Activated gamma-delta T cell treated with Interleukin-2 at 50 U/mL for 16 hours (primary cell): ENCODE measurements at regions not wholly inside any gene's neighbourhood (a gene's known extent, or its start where the extent isn't known, plus 50 kb on each side); places are given as distances from the start of the nearest gene placed in this dataset.
"Not testable (repeated sequence)": the region's sequence is repeated elsewhere in the genome, so short reads cannot be mapped to it uniquely, and the experiment has no call there.

Experiments used
- DNase-seq: peaks from one replicate; pipeline ENCODE4 v3.0.0-alpha.2; 2020

- no peak for DNase-seq
Measured at GRCh38 chr10:78327778-78328591, 294.3 kb downstream of the RPS24 start.

DNA sequence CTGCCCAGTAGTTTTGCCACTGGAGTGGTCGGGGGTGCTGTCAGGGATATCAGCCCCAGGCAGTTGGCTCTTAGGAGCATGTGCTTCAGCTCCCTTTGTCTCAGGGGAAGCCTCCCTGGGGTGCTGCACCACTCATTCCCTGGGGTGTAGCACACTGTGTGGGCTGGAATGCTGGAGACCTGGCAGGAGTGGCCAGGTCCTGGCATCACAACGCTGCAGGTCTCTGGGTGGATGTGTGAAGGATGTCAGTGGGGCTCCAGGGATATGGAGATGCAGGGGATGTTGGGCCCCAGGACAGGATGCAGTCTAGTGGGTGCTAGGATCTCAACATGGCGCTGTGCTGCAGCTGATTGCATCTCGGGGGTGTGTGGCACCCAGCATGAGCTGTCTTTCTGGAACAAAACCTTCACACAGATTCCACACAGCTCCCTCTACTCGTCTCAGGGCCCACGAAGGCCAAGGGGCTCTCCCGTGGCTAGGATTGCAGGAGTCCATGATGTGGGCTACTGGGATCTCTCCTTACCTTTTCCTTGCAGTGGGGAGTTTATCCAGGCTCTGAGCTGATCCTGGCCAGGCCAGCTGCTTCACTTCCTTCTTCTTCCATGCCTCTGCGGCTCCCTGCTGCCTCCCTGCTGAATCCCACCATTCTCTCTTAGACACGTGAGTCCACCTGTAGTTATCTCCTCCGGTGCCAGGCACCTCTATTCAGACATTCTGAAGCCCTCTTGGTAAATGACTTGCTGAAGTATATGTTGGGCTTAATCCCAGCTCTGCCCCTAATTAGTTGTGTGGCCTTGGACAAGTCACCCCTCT, 295.1 kb downstream of the RPS24 start:
- DNase-seq = no peak

- DNase-seq = no peak
Measured at GRCh38 chr10:78330884-78331283, 297.2 kb downstream of the RPS24 start.

DNA sequence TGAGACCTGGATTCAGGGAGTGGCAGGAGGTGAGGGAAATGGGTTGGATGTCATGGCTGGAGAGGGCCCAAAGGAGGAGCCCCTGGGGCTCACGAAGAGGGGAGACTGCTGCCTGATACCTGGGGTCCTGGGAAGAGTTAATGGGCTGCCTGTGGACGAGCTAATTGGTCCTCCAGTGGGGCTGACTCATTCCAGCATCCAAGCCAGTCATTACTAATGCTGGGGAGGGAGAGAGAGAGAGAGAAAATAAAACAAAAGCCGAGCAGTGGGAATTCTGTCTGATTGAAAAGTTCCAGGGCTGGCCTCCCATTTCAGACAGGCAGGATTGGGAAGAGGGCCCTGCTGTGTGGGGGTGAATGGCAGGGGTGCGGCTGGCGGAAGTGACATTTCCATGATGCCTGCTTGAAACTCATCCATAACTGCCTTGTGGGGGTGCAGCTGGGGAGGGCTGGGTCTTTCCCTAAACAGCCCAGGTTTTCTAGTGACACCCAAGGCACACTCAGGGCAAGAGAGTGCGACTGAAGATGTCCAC, 297.8 kb downstream of the RPS24 start:
- DNase-seq = no peak

DNA sequence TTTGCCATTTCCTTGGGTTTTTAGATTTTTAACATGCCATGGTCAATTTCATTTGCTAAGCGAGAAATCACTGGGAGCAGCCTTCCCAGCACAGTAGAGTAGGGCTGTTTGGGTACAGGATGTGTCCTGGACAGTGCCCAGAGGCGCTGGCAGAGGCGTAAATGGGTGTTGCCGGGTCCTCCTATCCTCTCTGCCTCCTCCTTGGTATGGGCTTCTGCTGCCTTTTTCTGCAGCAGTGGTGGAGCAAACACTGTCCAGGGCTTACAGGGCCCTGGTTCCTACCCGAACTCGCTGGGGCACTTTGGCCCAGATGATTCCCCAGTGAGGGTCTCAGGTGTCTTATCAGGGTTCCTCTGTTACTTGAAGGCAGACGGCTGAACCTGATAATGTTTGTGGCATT, 298.3 kb downstream of the RPS24 start:
- DNase-seq = no peak

DNA sequence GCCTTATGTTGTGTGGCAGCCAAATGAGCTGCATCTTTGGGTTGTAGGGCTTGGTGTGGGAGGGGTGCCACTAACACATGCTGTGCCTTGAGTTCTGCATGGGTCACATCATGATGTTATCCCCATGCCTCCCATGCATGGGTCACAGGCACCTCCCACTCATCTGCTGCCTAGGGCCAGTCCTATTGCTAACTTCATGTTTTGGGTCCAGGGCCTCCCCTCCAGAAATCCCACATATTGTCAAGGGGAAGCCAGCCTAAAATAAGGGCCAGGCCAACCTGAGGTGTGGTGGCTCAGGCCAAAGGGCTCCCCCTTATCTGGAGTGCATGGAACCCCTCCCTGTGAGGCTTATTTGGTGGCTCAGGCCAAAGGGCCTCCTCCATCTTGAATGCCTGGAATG, 299.0 kb downstream of the RPS24 start:
- no peak for DNase-seq

DNA sequence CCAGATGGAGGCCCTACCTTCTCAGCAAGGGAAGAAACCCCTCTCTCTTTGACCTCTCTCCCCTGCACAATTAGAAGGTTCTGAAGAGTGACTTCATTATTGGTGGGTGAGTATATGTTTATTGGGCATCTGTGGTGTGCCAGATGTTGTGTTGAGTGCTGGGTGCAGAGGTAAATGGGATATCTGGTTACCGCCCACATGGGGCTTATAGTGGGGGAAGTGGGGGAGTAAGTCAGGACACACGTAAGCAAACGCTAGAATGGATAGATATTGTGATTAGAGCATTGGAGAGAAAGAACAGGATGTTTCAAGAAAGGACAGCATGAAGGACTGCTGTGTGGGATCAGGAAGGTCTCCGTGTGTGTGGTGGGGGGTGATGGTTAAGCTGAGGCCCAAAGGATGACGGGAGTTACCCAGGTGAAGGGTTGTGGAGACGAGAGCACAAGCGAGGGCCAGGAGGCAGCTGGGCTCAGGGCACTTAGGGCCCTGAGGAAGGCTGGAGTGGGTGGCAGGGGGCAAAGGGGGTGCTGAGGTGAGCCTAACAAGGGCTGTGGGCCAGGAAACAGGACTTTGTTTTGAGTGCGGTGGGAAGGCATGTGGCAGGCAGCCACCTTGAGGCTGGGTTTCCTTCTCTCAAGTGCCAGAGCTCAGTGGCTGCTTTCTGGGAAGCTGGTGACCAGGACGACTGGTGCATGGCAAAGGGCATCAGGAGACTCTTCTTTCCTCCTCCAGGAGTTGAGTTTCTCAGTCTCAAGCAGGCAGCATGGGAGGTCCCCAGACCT, 299.9 kb downstream of the RPS24 start:
- DNase-seq = no peak

- no peak for DNase-seq
Measured at GRCh38 chr10:78335371-78335690, 301.7 kb downstream of the RPS24 start.

DNA sequence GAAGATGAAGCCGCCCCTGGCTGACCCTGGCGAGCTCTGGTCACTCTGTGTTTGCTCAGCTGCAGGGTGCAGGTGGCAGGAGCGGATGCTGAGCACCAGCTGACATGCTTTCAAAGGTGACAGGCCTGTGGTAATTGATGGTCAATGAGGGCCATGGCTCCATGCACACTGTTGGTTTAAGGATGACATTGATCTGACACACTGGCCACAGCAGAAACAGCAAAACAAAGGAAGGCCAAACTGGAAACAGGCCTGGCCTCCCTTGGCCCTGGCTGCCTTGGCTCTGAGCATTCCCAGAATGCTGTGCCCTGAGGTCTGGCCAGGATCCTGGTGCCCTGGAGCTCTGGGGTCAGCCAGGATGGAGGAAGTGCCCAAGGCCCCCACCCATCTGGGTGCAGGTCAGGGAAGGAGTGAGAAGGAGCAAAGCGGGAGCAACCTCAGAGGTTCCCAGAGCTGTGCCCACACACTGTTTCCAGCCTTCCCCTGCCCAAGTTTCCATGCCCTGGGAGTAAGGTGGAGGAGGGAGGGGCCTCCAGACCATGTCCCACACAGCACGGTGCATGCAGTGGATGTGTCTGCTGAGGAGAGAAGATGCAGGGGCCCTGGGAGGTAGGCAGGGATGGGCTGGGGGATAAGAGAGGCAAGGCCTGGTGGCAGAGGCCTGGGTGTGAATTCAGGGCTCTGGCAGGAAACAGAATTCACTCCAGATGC, 302.2 kb downstream of the RPS24 start:
- DNase-seq = no peak

- DNase-seq = no peak
Measured at GRCh38 chr10:78336402-78336791, 302.7 kb downstream of the RPS24 start.

DNA sequence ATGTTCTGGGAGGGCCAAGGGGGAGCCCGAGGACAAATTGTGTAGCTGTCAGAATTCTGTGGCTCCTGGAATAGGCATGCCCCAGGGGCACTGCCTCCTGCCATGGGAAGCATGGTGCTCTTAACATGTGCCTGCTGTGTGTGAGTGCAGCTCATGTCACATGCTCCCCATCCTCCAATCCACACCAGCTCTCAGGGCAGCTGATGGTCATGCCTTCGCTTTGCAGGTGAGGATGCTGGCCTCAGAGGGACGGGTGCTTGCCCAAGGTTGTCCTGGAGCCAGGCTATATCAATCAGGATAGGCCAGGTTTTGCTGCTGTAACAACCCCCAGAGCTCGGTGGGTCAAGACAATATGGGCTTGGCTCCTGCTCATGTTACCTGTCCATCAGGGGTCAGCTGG, 303.4 kb downstream of the RPS24 start:
- no peak for DNase-seq

DNA sequence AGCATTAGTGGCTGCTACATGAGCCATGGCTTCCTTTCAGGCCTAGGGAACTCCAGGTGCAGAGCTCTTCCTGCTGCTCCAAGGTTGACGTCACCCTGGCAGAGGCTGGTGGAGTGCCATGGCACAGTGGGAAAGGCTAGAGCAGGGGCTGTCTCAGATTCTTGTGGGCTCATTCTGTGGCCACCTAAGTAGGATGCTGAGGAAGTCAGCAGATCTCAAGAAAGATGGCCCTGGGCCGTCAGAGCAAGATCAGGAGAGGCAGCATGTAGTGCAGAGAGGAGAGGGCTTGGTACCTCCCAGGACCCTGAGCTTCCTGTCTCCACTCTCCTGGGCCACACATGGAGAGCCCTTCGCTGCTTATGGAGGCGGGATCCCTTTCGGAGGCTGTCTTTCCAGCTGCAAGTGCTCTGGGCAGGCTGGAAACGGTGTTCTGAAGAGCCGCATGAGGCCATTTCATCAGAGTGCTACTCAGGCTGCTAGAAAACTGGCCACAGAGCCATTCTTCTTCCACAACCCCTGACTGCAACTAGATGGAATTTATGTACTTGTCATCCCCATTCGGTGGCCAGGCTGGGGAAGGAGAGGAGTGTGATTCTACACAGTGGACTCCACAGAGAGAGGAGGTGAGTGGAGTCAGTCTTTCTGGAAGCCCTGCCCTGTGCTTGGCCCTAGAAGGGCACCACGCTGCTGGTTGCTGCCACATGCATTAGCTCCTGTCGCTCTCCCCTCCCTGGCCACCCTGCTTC, 304.2 kb downstream of the RPS24 start:
- no peak for DNase-seq

DNA sequence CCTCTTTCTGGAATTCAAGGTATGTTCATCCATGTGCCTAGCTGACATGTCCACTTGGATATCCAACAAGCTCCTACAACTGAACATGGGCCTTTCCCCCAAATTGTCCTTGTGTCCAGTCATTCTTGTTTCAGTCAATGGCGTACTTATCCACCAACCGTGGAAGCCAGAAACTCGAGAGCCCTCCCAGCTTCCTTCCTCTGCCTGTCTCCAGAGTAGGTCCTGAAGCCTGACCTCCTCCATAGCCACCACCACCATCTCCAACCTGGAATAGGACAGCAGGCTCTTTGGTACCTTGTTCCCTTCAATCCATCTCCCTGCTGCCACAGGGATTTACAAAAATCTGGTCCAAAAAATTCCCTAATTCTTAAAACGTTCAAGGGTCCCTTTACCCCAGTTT, 305.1 kb downstream of the RPS24 start:
- no peak for DNase-seq

DNA sequence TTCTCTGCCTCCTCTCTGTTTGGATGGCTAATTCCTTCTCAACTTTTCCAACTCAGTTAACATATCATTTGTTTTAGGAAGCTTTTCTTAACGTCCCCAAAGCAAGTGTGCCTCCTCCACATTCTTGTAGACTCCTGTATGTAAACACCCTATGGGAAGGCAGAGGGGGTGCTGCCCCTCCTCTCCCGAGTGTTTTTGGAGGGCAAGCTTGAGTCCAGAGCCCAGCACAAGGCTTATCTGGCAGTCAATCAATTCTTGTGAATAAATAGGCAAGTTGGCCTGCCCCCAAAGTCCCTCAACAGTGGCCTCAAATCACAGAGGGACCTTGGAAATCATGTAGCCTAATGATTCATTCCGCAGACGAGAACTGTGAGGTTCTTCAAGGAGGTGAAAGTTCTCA, 305.6 kb downstream of the RPS24 start:
- DNase-seq = no peak

DNA sequence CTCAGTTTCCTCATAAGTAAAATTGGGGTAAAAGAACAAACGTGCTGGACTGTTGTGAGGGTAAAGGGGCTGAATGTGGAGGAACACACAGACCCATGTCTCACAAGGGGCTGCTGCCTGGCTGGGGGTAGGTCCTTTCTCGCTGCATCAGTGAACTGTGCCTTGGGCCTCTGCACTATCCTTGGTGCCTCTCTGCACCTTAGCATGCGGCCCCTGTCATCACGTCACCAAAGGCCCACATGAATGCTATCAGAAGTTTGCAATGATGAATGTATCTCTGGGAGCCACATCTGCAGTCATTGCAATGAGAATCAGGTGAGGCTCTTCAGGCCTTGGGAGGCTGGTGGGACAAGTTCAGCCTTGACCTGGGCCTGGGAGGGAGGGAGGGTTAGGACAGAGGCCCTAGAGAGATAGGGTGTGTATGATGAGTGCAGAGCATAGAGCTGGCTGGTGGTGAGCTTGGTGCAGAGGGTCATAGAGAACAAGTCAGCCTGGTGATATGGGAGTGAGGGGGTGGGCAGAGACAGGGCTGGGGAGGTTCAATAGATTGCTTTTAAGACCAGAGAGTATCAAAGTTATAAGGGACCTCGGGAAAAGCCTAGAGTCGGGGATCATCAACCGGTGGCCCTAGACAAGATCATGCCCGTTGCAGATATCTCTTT, 308.4 kb downstream of the RPS24 start:
- no peak for DNase-seq

GRCh38 chr10:78342827-78343653, 309.4 kb downstream of the RPS24 start:
- DNase-seq = no peak

- DNase-seq = not testable (repeated sequence)
Measured at GRCh38 chr10:78344257-78344656, 310.6 kb downstream of the RPS24 start.

- not testable (repeated sequence) for DNase-seq
Measured at GRCh38 chr10:78345515-78345914, 311.9 kb downstream of the RPS24 start.

DNA sequence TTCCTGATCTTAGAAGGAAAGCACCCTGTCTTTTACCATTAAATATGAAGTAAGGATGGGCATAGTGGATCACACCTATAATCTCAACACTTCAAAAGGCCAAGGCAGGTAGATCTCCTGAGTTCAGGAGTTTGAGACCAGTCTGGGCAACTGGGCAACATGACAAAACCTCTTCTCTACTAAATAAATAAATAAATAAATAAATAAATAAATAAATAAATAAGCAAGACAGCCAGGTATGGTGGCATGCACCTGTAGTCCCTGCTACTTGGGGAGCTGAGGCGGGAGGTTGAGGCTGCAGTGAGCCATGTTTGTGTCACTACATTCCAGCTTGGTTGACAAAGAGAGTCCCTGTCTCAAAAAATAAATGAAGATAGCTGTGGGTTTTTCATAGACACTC, 313.1 kb downstream of the RPS24 start:
- DNase-seq = no peak

DNA sequence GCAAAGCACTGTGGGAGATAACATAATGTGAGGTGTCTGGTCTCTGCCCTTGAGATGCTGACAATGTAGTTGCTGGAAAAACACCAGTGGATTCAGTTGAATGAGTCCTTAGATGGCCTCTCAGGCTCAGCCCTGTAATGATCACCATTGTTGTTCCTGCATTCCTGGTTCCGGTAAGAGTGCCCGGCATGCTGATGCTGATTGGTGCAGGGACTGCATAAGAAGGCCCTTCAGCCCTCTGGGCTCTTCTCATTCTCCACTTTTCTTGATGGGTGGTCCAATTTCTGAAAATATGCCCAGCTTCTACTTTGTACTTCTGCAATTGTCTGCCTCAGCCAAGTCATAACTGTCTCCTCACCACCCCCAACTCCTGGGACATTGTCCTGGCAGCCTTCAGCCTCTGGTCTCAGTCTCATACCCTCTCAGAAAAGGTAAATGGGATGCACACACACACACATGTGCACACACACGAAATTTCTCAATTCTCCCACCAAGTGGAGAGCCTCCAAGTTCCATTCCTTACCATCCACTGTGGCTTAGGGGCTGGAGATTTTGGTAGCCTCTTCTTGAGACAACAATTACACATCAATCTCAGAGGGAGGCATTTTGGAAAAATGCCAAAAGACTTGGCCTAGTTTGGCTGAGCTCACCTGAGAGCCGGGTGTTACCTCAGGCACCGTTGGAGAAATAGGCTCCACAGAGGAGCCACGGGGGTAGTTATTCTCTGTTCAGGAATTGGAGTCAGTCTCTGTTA, 314.9 kb downstream of the RPS24 start:
- no peak for DNase-seq
